ENCODE measurements at regions not wholly inside any gene's neighbourhood (a gene's known extent, or its start where the extent isn't known, plus 50 kb on each side); places are given as distances from the start of the nearest gene placed in this dataset.
"Not testable (repeated sequence)": the region's sequence is repeated elsewhere in the genome, so short reads cannot be mapped to it uniquely, and the experiment has no call there.

GRCh38 chr5:167821669-167822068, 469.8 kb upstream of the WWC1 start:
- DNase-seq (ENCODE audit: low read depth): no peak

- peak; percentile 25 for DNase-seq (ENCODE audit: low read depth)
Measured at GRCh38 chr5:167822241-167822640, 469.2 kb upstream of the WWC1 start.

GRCh38 chr5:167823405-167823804, 468.0 kb upstream of the WWC1 start:
- DNase-seq (ENCODE audit: low read depth): no peak

- DNase-seq (ENCODE audit: low read depth): no peak
Measured at GRCh38 chr5:167827766-167828165, 463.7 kb upstream of the WWC1 start.

GRCh38 chr5:167831754-167832504, 459.5 kb upstream of the WWC1 start:
- DNase-seq (ENCODE audit: low read depth): no peak

GRCh38 chr5:167832609-167833008, 458.8 kb upstream of the WWC1 start:
- DNase-seq (ENCODE audit: low read depth): no peak

GRCh38 chr5:167833456-167833855, 458.0 kb upstream of the WWC1 start:
- DNase-seq (ENCODE audit: low read depth): no peak

- no peak for DNase-seq (ENCODE audit: low read depth)
Measured at GRCh38 chr5:167835146-167835545, 456.3 kb upstream of the WWC1 start.

GRCh38 chr5:167837127-167837526, 454.3 kb upstream of the WWC1 start:
- DNase-seq (ENCODE audit: low read depth): no peak

GRCh38 chr5:167839065-167839464, 452.4 kb upstream of the WWC1 start:
- DNase-seq (ENCODE audit: low read depth): no peak

- no peak for DNase-seq (ENCODE audit: low read depth)
Measured at GRCh38 chr5:167840527-167841130, 450.8 kb upstream of the WWC1 start.

GRCh38 chr5:167843881-167844572, 447.4 kb upstream of the WWC1 start:
- no peak for DNase-seq (ENCODE audit: low read depth)

GRCh38 chr5:167845952-167846351, 445.5 kb upstream of the WWC1 start:
- DNase-seq (ENCODE audit: low read depth): no peak

GRCh38 chr5:167849874-167850273, 441.6 kb upstream of the WWC1 start:
- no peak for DNase-seq (ENCODE audit: low read depth)

GRCh38 chr5:167850911-167851310, 440.5 kb upstream of the WWC1 start:
- DNase-seq (ENCODE audit: low read depth): peak; percentile 35

- no peak for DNase-seq (ENCODE audit: low read depth)
Measured at GRCh38 chr5:167851416-167851815, 440.0 kb upstream of the WWC1 start.

- DNase-seq (ENCODE audit: low read depth): no peak
Measured at GRCh38 chr5:167852515-167852914, 438.9 kb upstream of the WWC1 start.

GRCh38 chr5:167853421-167853820, 438.0 kb upstream of the WWC1 start:
- DNase-seq (ENCODE audit: low read depth): peak; percentile 75

- DNase-seq (ENCODE audit: low read depth): no peak
Measured at GRCh38 chr5:167855818-167856217, 435.6 kb upstream of the WWC1 start.

- DNase-seq (ENCODE audit: low read depth): no peak
Measured at GRCh38 chr5:167857321-167857720, 434.1 kb upstream of the WWC1 start.

- not testable (repeated sequence) for DNase-seq (ENCODE audit: low read depth)
Measured at GRCh38 chr5:167858186-167858855, 433.1 kb upstream of the WWC1 start.

GRCh38 chr5:167861129-167861927, 430.1 kb upstream of the WWC1 start:
- DNase-seq (ENCODE audit: low read depth): peak; percentile 22
